Keratinocyte (primary cell): ENCODE measurements at regions not wholly inside any gene's neighbourhood (a gene's known extent, or its start where the extent isn't known, plus 50 kb on each side); places are given as distances from the start of the nearest gene placed in this dataset.

ENCODE experiments used
- CTCF ChIP-seq, 3 experiments: IDR thresholded peaks in 1 of 3; conservative IDR thresholded peaks in 1 of 3; optimal IDR thresholded peaks in 1 of 3; 2 replicates in 2 of 3; 3 replicates in 1 of 3; pipeline versions ENCODE3 to v1.5.1; 2011; ENCODE audit warnings: low read length in 3 of 3, mild to moderate bottlenecking in 3 of 3, moderate library complexity in 2 of 3, control low read depth in 1 of 3, inconsistent platforms in 1 of 3; ENCODE audit not compliant: insufficient read depth in 2 of 3; ENCODE audit errors: extremely low read depth in 1 of 3
- EZH2 ChIP-seq: IDR thresholded peaks from one replicate; pipeline ENCODE4 v1.6.1; 2012; ENCODE audit warnings: inconsistent platforms, mild to moderate bottlenecking, low read length, moderate library complexity

- TF ChIP-seq CTCF (optimal IDR thresholded peaks at IDR 0.05 in 1 of 3, IDR thresholded peaks at IDR 0.05 in 1 of 3, conservative IDR thresholded peaks at IDR 0.05 in 1 of 3; ENCODE audit: extremely low read depth in 1 of 3, insufficient read depth in 2 of 3, low read length in 3 of 3) (peak; percentile 14 to 50 (median 31)), EZH2 (no peak)
Measured at GRCh38 chr6:44004625-44005506, 122.4 kb downstream of the MRPL14 start.
